ENCODE measurements at regions not wholly inside any gene's neighbourhood (a gene's known extent, or its start where the extent isn't known, plus 50 kb on each side); places are given as distances from the start of the nearest gene placed in this dataset.

DNA sequence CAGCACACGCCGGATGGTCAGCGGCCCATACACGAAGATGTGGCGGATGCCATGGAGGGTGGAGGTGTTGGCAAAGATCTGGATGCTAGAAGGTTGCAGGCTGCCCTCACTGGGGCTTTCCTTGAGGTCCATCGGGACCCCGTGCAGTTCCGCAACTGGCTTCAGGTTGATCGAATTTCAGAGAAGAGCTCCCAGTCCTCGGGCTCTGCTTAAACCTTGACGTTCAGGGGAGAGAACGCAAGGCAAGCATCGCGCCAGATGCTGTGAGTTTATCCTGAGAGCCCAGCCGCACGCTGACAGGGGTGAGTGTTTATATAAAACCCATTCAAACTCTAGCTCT is 98.7 kb upstream of the CCL2 start:
- DNase-seq, result no peak

DNA sequence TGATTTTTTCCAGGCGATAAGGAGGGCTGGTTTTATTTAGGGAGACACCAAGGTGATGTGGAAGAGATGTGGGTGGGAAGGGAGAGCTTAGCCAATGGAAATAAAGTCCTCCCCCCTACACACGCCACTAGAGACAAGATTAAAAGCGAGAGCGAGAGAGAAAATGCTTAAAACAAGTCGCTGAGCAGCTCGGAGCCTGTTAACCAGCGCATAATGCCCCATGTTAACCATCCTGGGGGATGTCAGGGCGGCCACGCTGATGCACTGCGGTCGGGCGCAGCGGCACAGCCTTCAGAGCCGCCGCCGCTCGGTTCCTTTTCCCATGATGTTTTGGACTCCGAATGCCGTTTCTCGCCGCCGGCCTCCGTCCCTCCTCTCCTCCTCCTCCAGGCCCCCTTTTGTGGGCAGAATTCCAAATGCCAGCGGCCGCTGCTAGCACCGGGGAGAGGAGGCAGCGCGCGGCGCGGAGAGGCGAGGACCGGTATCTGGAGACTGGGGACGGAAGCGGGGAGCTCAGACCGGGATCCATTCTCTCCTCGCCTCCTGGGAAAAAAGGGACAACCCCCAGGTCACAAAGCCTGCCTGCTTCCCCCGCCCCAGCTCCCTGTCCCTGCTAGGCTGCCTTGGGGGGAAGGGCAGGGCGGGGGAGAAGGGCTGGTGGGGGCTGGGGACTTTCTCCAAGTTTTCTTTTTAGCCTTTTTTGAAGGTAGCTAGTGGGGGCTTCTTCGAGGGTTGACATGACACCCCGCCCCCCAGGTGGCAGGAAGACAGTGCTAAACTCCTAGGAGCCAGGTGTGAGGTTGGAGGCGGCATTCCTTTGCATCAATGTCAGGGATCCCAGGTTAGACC is 98.1 kb upstream of the CCL2 start:
- DNase-seq, result no peak

DNA sequence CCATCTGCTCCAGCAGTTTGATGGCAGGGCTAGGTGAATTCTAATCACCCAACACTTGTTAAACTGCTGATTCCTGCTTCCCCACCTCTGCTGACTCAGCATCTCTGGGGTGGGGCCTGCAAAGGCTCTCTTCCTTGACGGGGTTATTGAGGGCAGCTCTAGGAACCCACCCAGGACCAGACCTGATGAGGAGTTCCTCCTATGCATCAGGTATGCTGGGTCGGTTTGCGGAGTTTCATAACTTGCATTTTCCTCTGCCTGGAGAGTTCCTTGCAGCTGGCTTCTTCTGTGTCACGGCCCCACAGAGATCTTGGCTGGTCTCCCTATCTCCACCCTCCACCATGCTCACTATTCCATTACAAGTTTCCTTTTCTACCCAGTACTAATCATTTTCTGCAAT is 93.4 kb upstream of the CCL2 start:
- no peak for DNase-seq

DNA sequence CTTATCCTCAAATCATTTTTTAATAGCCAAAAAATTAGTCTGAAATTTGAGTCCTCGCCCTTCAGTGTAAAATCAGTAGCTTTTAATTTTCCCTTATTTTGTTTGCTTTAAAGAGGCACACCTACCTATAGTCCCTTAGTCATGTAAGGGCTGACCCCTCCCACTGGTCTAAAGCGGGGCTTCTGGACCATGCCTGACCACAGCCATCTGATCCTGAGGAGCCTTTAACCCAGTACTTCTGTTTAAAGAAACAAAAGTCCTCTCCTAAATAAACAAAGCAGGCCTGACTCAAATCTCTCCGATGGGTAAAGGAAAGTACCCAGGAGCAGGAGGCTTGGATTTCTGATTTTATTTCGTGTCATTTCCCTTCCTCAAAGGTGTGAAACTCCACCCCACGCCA is 92.0 kb upstream of the CCL2 start:
- no peak for DNase-seq

- DNase-seq, result no peak
Observed at GRCh38 chr17:34163646-34164045, 91.4 kb upstream of the CCL2 start.

- no peak for DNase-seq
Observed at GRCh38 chr17:34164837-34165236, 90.2 kb upstream of the CCL2 start.

DNA sequence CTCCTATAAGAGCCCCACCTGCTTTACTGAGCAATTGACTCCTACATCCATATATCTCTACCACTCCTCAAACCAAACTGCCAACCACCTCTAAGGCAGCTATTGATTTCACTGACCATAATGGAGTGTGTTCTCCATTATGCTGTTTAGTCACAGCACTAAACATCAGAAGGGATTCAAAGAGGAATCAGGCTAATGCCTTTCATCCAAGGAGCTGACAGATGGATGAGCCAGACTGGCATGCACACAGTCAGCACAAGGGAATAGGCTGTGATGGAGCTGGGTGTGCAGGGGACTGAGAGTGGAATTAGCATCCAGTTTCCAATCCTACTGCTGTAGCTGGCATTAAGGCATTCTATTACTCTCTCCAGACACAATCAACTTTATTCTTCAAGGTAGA is 88.7 kb upstream of the CCL2 start:
- DNase-seq, result no peak

DNA sequence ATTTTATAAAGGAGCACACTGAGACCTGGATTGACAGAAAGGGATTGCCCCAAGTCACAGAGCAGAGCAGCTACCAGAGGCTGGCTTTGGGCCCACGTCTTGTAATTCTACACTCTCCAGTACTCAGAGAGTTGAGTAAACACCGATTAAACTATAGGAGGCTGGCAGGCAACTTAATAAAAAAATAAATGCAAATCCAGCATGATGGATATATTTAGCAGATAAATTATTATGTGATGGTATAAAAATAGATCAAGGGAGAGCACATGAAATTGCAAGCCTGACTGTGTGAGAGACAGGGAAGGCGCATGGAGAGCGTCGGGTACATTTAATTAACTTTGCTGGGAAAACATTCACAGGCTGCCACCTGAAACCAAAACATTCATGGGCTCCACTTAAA is 87.7 kb upstream of the CCL2 start:
- DNase-seq, result no peak

- no peak for DNase-seq
Observed at GRCh38 chr17:34168989-34169388, 86.1 kb upstream of the CCL2 start.

DNA sequence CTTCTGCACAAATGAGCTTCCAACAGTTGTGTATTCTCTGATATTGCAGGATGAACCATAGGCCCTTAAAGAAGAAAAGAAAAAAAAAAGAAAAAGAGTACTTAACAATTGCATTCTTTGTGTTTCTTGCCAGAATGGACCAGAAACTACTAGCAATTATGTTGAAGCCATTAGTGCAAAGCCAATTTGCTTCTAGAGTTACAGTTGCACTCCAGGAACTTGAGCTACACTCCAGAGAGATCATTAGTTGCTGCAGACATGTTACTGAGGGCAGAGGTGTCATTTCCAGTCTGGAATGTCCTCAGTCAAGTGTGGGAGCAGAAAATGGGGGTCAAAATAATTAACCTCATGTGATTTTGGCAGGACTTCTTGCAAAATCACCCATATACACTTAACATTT is 85.6 kb upstream of the CCL2 start:
- no peak for DNase-seq

- DNase-seq, result peak; percentile 7
Observed at GRCh38 chr17:34171245-34171818, 83.8 kb upstream of the CCL2 start.

DNA sequence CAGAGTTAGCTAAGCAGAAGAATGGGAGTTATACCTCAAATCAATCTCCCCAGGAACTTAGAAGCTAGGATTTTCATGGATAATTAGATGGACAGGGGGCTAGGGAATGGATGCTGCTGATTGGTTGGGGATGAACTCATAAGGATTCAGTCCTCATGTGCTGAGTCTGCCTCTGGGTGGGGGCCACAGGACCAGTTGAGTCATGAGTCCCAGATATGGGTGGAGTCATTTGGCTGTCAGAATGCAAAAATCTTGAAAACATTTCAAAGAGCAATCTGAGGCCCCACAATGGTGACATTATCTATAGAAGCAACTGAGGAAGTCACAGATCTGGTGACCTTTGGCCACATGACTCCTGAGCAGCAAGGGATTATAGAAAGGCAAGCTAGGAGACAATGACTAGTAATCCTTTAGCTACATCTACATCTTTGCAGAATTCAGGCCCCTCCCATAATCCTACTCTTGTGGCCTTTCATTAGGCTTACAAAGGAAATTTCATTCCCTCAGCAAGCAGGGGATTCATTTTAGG is 82.6 kb upstream of the CCL2 start:
- DNase-seq, result no peak

- no peak for DNase-seq
Observed at GRCh38 chr17:34173241-34173640, 81.8 kb upstream of the CCL2 start.

DNA sequence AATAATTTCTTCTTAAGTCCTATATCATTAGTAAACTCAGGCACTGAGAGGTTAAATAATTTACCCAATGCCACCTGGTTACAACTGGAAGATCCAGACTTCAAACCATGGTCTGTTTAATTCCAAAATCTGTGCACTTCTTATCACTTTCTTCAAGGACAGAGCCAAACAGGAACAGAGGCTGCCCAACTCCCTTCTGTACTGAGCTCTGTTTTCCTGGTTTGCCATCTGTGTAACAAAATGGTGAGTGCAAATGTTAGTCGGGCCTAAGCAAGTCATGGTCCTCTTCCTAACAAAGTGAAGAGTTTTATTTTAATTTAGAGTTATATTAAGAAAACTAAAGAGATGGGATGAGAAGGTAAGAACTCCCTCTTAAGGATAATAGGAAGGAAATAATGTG is 80.6 kb upstream of the CCL2 start:
- DNase-seq, result no peak

- DNase-seq, result no peak
Observed at GRCh38 chr17:34176440-34176839, 78.6 kb upstream of the CCL2 start.

DNA sequence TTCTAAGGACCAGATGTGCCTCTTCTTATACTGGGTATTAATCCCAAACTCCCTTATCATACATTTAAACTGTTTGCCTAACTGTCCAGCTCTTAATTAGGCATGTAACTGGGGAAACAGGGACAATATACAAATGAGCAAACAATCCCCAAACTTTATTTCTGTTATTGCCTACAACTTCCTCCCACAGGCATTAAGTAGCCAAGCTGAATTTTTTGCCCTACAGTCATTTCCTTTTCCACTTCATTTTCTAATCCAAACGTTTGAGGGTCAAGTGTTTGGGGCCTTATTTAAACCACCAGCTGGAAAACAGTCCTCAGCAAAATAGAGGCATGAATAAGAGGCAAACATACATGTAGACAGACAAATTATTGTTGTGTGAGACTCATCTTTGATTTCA is 77.4 kb upstream of the CCL2 start:
- DNase-seq, result no peak

DNA sequence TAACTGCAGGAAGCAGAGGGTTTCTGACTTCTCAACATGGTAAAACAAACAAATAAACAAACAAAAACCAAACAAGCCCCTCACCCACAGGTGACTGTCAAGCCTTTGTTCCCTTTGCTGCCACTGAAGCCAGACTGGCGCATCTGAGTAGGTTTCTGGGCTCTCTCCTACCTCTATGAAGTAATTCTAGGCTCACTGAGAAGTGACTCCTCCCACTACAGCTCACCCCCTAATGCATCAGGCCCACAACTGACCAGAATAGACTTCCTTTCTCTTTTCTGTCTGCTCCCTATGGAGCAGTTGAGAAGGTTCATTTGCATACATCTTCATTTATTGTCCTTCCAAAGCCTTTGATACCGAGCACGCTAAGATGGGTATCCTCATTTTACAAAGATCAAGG is 77.0 kb upstream of the CCL2 start:
- DNase-seq, result no peak

DNA sequence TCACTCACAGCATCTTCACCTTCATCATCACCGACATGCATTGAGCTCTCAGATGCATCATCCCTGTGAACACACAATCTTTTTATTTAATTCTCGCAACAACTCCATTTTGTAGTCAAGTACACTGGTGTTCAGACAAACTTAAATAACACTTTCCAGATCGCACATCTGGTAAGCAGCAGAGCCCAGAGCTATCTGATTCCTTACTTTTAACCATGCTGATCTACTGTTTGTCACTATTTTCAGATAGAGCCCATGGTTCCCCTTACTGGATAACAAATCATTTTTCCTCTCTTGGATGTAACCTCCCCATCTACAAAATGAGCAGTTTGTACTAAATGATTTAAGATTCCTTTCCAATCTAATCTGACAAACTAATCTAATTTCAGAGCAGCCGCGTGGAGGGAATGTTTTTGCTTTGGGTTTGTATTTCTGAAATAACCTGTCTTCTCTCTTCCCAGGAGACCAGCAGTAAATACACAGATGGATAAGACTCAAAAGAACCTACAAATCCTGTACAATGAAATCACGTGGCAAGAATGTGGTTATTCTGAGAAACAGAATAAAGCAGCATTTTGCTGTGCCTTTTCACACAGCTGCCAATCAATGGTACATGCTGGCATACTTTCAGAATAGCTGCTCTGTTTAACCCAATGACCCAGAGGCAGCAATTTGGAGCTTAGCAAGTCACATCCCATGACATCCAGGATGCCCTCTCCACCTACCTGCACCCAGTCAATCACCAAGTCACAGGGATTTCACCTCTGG is 72.9 kb upstream of the CCL2 start:
- no peak for DNase-seq

GRCh38 chr17:34195987-34196386 is 59.1 kb upstream of the CCL2 start:
- no peak for DNase-seq

DNA sequence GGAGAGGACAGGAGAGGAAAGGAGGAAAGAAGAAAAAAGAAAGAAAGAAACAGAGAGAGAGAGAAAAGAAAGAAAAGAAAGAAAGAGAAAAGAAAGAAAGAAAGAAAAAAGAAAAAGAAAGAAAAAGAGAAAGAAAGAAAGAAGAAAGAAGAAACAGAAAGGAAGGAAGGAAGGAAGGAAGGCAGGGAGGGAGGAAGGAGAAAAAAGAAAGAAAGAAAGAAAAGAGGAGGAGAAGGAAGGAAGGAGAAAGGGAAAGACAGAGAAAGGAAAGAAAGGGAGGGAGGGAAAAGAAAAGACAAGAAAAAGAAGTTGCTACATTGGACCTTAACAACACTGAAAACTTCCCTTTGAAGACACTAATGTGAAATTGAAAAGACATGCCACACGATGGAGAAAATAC is 56.6 kb upstream of the CCL2 start:
- DNase-seq, result no peak

DNA sequence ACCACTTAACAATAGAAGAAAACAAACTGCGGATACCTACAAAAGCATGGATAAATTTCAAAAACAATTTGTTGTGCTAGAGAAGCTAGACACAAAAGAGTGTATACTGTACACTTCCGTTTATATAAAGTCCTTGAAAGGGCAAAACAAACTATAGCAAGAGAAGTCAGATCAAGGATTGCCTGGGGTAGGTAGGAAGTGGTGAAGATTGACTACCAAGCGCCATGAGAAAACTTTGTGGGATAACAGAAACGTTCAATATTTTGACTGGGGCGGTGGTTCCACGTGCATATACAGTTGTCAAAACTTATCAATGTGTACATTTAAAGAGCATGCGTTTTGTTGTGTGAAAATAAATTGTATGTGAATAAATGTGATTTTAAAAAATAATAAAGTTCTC is 55.6 kb upstream of the CCL2 start:
- no peak for DNase-seq

GRCh38 chr17:34199932-34200534 is 55.1 kb upstream of the CCL2 start:
- DNase-seq, result peak; percentile 51

GRCh38 chr17:34201225-34201624 is 53.9 kb upstream of the CCL2 start:
- DNase-seq, result no peak

DNA sequence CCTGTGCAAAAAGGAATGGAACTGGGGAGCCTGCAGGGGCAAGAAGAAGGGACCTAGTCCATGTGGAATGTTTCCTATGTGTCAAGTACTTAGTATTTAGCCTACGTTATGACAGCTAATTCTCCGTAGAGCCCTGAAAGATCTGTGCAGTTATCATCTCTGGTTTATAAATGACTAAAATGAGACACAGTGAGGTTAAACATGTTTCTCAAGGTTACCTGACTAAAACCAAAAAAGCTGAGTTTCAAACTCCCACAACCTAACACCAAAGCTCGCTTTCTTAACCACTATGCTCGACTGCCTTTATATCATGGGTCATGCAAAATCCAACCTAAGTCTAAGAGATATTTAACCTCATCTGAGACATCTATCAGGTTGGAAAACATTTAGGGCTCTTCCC is 53.3 kb upstream of the CCL2 start:
- DNase-seq, result no peak
